HEK293 (cell line): ENCODE measurements at regions not wholly inside any gene's neighbourhood (a gene's known extent, or its start where the extent isn't known, plus 50 kb on each side); places are given as distances from the start of the nearest gene placed in this dataset.

Experiments
- CTCF ChIP-seq: fragments of 450-650 bp; formaldehyde crosslinking; IDR thresholded peaks from 2 replicates; pipeline ENCODE4 v1.5.1; 2016; ENCODE audit warnings: missing biosample characterization, missing genetic modification characterization
- GLI2 ChIP-seq: fragments of 450-650 bp; formaldehyde crosslinking; IDR thresholded peaks from 2 replicates; pipeline ENCODE4; 2017; ENCODE audit warnings: missing biosample characterization, missing genetic modification characterization, low read depth, borderline replicate concordance
- GLI4 ChIP-seq: fragments of 450-650 bp; formaldehyde crosslinking; IDR thresholded peaks from 2 replicates; pipeline ENCODE4 v1.5.1; 2016; ENCODE audit warnings: missing biosample characterization, missing genetic modification characterization
- KLF1 ChIP-seq: fragments of 450-650 bp; formaldehyde crosslinking; IDR thresholded peaks from 2 replicates; pipeline ENCODE4 v1.5.1; 2016; ENCODE audit warnings: missing biosample characterization, missing genetic modification characterization
- KLF16 ChIP-seq: fragments of 450-650 bp; formaldehyde crosslinking; IDR thresholded peaks from 2 replicates; pipeline ENCODE4 v1.5.1; 2017; ENCODE audit warnings: missing biosample characterization, missing genetic modification characterization
- PRDM2 ChIP-seq: fragments of 450-650 bp; formaldehyde crosslinking; IDR thresholded peaks from 2 replicates; pipeline ENCODE4 v1.5.1; 2016; ENCODE audit warnings: missing biosample characterization, missing genetic modification characterization, borderline replicate concordance
- REST ChIP-seq: fragments of 450-650 bp; formaldehyde crosslinking; IDR thresholded peaks from 2 replicates; pipeline ENCODE4 v1.5.1; 2016; ENCODE audit warnings: missing biosample characterization, missing genetic modification characterization
- YY1 ChIP-seq: fragments of 450-650 bp; formaldehyde crosslinking; IDR thresholded peaks from 2 replicates; pipeline ENCODE4 v1.5.1; 2018; ENCODE audit warnings: missing biosample characterization, missing genetic modification characterization
- ZNF24 ChIP-seq: fragments of 450-650 bp; formaldehyde crosslinking; IDR thresholded peaks from 2 replicates; pipeline ENCODE4 v1.5.1; 2016; ENCODE audit warnings: missing biosample characterization, missing genetic modification characterization
- ZNF26 ChIP-seq: fragments of 450-650 bp; formaldehyde crosslinking; IDR thresholded peaks from 2 replicates; pipeline ENCODE4 v1.5.1; 2016; ENCODE audit warnings: missing biosample characterization, missing genetic modification characterization
- ZNF558 ChIP-seq: fragments of 450-650 bp; formaldehyde crosslinking; IDR thresholded peaks from 2 replicates; pipeline ENCODE4 v1.5.1; 2016; ENCODE audit warnings: missing biosample characterization, missing genetic modification characterization

GRCh38 chr14:89480278-89480677 lies 63.2 kb upstream of the FOXN3 start:
- TF ChIP-seq ZNF558, result no peak
- TF ChIP-seq CTCF (tag by site-specific recombination), result no peak
- no peak for TF ChIP-seq ZNF26 (tag by site-specific recombination)
- no peak for TF ChIP-seq GLI4 (tag by site-specific recombination)
- TF ChIP-seq KLF16 (tag by site-specific recombination), result no peak
- no peak for TF ChIP-seq YY1
- TF ChIP-seq KLF1 (tag by site-specific recombination), result no peak
- TF ChIP-seq REST (tag by site-specific recombination), result no peak
- no peak for TF ChIP-seq PRDM2 (tag by site-specific recombination)
- no peak for TF ChIP-seq GLI2
- TF ChIP-seq ZNF24 (tag by site-specific recombination), result no peak
